Ovary (tissue), 7 donors: ENCODE measurements at regions not wholly inside any gene's neighbourhood (a gene's known extent, or its start where the extent isn't known, plus 50 kb on each side); places are given as distances from the start of the nearest gene placed in this dataset.

ENCODE experiments used
- DNase-seq, 5 donors: peaks; one replicate each; pipeline ENCODE4 v3.0.0-alpha.2; 2019 to 2020
- H3K27ac ChIP-seq, 2 donors: fragments of 200-600 bp; one replicate each; pipeline versions ENCODE4 v1.5.1 to v1.8.0; 2019 to 2022
- H3K27me3 ChIP-seq: fragments of 200-600 bp; one replicate; pipeline ENCODE4 v1.8.0; 2022
- H3K36me3 ChIP-seq: fragments of 200-600 bp; sonication (generic); one replicate; pipeline ENCODE4 v1.5.1; 2019
- H3K4me1 ChIP-seq: one replicate; pipeline ENCODE4 v1.8.1; 2013; ENCODE audit warnings: mild to moderate bottlenecking, moderate library complexity; ENCODE audit not compliant: insufficient read depth
- H3K4me3 ChIP-seq: fragments of 200-600 bp; sonication (generic); one replicate; pipeline ENCODE4 v1.5.1; 2017
- H3K9me3 ChIP-seq, 2 donors: fragments of 200-600 bp in 1 of 2; sonication (generic) in 1 of 2; one replicate each; pipeline versions ENCODE4 v1.5.1 to v1.8.1; 2013 to 2019; ENCODE audit warnings: mild to moderate bottlenecking in 1 of 2, moderate library complexity in 1 of 2
- EP300 ChIP-seq: sonication (generic); formaldehyde crosslinking; IDR thresholded peaks from one replicate; pipeline ENCODE4 v1.6.1; 2017; ENCODE audit warnings: antibody characterized with exemption
- POLR2A ChIP-seq: fragments of 450-650 bp; IDR thresholded peaks from one replicate; pipeline ENCODE4 v1.6.1; 2017; ENCODE audit warnings: antibody characterized with exemption, mild to moderate bottlenecking, moderate library complexity
- WGBS, 3 donors: extraction: QIAGEN DNeasy Blood & Tissue Kit in 1 of 3; methylation state at CpG; one replicate each; pipeline versions ENCODE4 v1.1.5 to v1.1.7; 2013 to 2017; 5-methylcytosine and 5-hydroxymethylcytosine counted together
- intact Hi-C, 4 donors: fragments of 100-400 bp; cut with DNase I; formaldehyde crosslinking; loops; one replicate each; pipeline versions ENCODE4 v1.11.0 to v1.15.1; 2022 to 2023
- TF ChIP-seq, protein P1 (sequence below), 3 donors: fragments of 450-650 bp in 2 of 3; fragments of 200-600 bp in 1 of 3; IDR thresholded peaks; one replicate each; pipeline versions ENCODE4 v1.5.1 to v1.8.0; 2016 to 2022; ENCODE audit warnings: antibody characterized with exemption in 3 of 3, mild to moderate bottlenecking in 1 of 3
- donor health status: DM: no; HTN: no; CAD: no; lungs with moderate emphysema.
- donor health status: DM: no; HTN: no; CAD: no.
- donor health status: Bipolar disorder and iron deficiency.
- donor health status: DM: no; HTN: no; CAD: no.
- donor health status: DM: yes; HTN: yes; CAD: no.

DNA sequence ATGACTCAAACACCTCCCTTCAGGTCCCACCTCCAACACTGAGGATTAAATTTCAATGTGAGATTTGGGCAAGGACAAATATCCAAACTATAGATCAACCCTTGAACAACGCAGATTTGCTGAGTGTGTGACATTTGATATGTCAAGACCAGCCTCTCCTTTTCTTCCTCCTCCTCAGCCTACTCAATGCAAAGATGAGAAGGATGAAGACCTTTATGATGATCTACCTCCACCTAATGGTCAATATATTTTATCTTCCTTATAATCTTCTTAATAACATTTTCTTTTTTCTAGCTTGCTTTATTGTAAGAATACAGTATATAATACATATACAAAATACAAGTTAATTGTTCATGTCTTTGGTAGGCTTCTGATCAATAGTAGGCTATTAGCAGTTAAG, 67.5 kb upstream of the MPPED2 start:
- no peaks in the 10 kb centered on the region for H3K9me3 ChIP-seq
- H3K36me3 ChIP-seq, result no peaks in the 10 kb centered on the region
- H3K4me1 ChIP-seq, result no peaks in the 10 kb centered on the region
- TF ChIP-seq POLR2A, result no peak
- TF ChIP-seq EP300, result no peak
- TF ChIP-seq, protein P1, sequence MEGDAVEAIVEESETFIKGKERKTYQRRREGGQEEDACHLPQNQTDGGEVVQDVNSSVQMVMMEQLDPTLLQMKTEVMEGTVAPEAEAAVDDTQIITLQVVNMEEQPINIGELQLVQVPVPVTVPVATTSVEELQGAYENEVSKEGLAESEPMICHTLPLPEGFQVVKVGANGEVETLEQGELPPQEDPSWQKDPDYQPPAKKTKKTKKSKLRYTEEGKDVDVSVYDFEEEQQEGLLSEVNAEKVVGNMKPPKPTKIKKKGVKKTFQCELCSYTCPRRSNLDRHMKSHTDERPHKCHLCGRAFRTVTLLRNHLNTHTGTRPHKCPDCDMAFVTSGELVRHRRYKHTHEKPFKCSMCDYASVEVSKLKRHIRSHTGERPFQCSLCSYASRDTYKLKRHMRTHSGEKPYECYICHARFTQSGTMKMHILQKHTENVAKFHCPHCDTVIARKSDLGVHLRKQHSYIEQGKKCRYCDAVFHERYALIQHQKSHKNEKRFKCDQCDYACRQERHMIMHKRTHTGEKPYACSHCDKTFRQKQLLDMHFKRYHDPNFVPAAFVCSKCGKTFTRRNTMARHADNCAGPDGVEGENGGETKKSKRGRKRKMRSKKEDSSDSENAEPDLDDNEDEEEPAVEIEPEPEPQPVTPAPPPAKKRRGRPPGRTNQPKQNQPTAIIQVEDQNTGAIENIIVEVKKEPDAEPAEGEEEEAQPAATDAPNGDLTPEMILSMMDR (IDR thresholded peaks at IDR 0.05), result no peak
- no peak overlapping the region for H3K4me3 ChIP-seq
- H3K27ac ChIP-seq, result no peak overlapping the region
- intact Hi-C loops, result no loop called here
- H3K27me3 ChIP-seq, result no peaks in the 10 kb centered on the region
- WGBS, 3 donors, result 71 to 81% (median 80%) methylated on average over 1 of the region's 1 CpG
- DNase-seq, result no peak

DNA sequence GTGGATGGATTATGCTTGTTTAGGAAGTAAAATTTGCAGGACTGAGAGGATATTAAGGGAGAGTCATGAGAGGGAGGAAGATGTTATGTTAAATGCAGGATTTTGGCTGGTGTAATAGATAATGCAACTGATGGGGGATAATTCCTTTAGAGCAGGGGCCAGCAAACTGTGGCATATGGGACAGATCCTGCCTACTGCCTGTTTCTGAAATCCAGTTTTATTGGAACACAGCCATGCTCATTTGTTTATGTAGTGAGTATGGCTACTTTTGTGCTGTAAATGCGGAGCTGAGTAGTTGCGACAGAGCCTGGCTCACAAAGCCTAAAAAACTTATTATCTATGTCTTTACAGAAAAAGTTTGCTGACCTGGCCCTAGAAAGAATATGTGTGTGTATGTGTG, 66.6 kb upstream of the MPPED2 start:
- H3K36me3 ChIP-seq, result no peaks in the 10 kb centered on the region
- WGBS, 3 donors, result 85 to 88% (median 87%) methylated on average over 2 of the region's 2 CpGs
- TF ChIP-seq, protein P1 (IDR thresholded peaks at IDR 0.05), result no peak
- TF ChIP-seq EP300 (no peak), POLR2A (no peak)
- H3K9me3 ChIP-seq, result no peaks in the 10 kb centered on the region
- H3K4me1 ChIP-seq, result no peaks in the 10 kb centered on the region
- no peak overlapping the region for H3K4me3 ChIP-seq
- intact Hi-C loops, result no loop called here
- no peak for DNase-seq
- no peaks in the 10 kb centered on the region for H3K27me3 ChIP-seq
- H3K27ac ChIP-seq, result no peak overlapping the region

DNA sequence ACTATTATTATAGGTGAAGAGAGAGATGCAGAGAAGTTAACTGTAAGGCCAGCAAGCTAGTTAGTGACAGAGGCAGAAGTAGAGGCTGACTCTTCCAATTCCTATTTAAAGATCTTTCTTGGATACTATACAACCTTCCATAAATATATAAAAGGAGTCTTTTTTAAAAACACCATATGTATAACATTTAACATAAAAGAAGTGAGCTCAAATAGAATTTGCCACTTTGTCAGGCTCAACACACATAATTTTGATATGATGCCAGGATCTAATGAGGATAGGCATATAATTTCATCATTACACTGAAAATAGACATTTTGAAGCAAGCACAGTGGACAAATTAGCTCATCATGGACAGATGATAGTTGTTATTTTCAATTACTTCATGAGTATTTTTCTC, 64.1 kb upstream of the MPPED2 start:
- TF ChIP-seq EP300, result no peak
- TF ChIP-seq, protein P1 (IDR thresholded peaks at IDR 0.05), result no peak
- TF ChIP-seq POLR2A, result no peak
- DNase-seq, result no peak
- intact Hi-C loops, result no loop called here
- no peak overlapping the region for H3K27ac ChIP-seq
- H3K36me3 ChIP-seq, result no peaks in the 10 kb centered on the region
- no peaks in the 10 kb centered on the region for H3K4me1 ChIP-seq
- no peaks in the 10 kb centered on the region for H3K27me3 ChIP-seq
- no peak overlapping the region for H3K4me3 ChIP-seq
- no peaks in the 10 kb centered on the region for H3K9me3 ChIP-seq
